ENCODE measurements at regions not wholly inside any gene's neighbourhood (a gene's known extent, or its start where the extent isn't known, plus 50 kb on each side); places are given as distances from the start of the nearest gene placed in this dataset.

GRCh38 chr4:69038582-69038981 lies 57.7 kb upstream of the UGT2B7 start:
- TF ChIP-seq CTCF (IDR thresholded peaks at IDR 0.05; ENCODE audit: poor library complexity) = no peak
- TF ChIP-seq EZH2 (IDR thresholded peaks at IDR 0.05; ENCODE audit: borderline replicate concordance) = no peak
- TF ChIP-seq EZH2phosphoT487 (IDR thresholded peaks at IDR 0.05; ENCODE audit: low read depth, severe bottlenecking, unreplicated experiment) = no peak
